MM.1S (cell line): ENCODE measurements at regions not wholly inside any gene's neighbourhood (a gene's known extent, or its start where the extent isn't known, plus 50 kb on each side); places are given as distances from the start of the nearest gene placed in this dataset.

ENCODE experiments used
- DNase-seq: peaks from one replicate; pipeline ENCODE4 v3.0.0-alpha.2; 2015
- H2AFZ ChIP-seq: fragments of 300-600 bp; sonication (generic); 2 replicates; pipeline ENCODE4 v1.6.0; 2016; ENCODE audit warnings: antibody characterized with exemption, low read length
- H3F3A ChIP-seq: fragments of 300-600 bp; sonication (generic); 2 replicates; pipeline ENCODE4 v1.6.1; 2016; ENCODE audit warnings: mild to moderate bottlenecking, antibody characterized with exemption, low read length, moderate library complexity, mixed read lengths; ENCODE audit not compliant: insufficient read depth
- H3K27ac ChIP-seq: fragments of 300-600 bp; sonication (generic); 2 replicates; pipeline ENCODE4 v1.5.1; 2016; ENCODE audit warnings: mild to moderate bottlenecking, low read length
- H3K27me3 ChIP-seq: fragments of 300-600 bp; sonication (generic); replicated peaks from 2 replicates; pipeline ENCODE4 v1.6.0; 2016; ENCODE audit warnings: low read length; ENCODE audit not compliant: insufficient read depth
- H3K36me3 ChIP-seq: fragments of 300-600 bp; sonication (generic); replicated peaks from 2 replicates; pipeline ENCODE4 v1.6.1; 2016; ENCODE audit warnings: mild to moderate bottlenecking, low read length, mixed read lengths; ENCODE audit not compliant: insufficient read depth
- H3K4me1 ChIP-seq: fragments of 300-600 bp; sonication (generic); 2 replicates; pipeline ENCODE4 v1.6.1; 2016; ENCODE audit warnings: low read length, mixed read lengths
- H3K4me2 ChIP-seq: fragments of 300-600 bp; sonication (generic); 2 replicates; pipeline ENCODE4 v1.6.0; 2016; ENCODE audit warnings: low read depth, low read length
- H3K4me3 ChIP-seq: fragments of 300-600 bp; sonication (generic); 2 replicates; pipeline ENCODE4 v1.5.1; 2016; ENCODE audit warnings: low read length, mixed read lengths
- H3K79me2 ChIP-seq: fragments of 300-600 bp; sonication (generic); 2 replicates; pipeline ENCODE4 v1.6.1; 2016; ENCODE audit warnings: mixed run types, low read length, mixed read lengths
- H3K9ac ChIP-seq: fragments of 300-600 bp; sonication (generic); 2 replicates; pipeline ENCODE4 v1.6.1; 2016; ENCODE audit warnings: low read length, mixed read lengths
- H3K9me2 ChIP-seq: fragments of 300-600 bp; sonication (generic); replicated peaks from 2 replicates; pipeline ENCODE4 v1.6.1; 2016; ENCODE audit warnings: mild to moderate bottlenecking, low read length, mixed read lengths; ENCODE audit not compliant: insufficient read depth
- H3K9me3 ChIP-seq: fragments of 300-600 bp; sonication (generic); replicated peaks from 2 replicates; pipeline ENCODE4 v1.6.1; 2016; ENCODE audit warnings: mild to moderate bottlenecking, low read length, mixed read lengths; ENCODE audit not compliant: insufficient read depth
- H4K20me1 ChIP-seq: fragments of 300-600 bp; sonication (generic); 2 replicates; pipeline ENCODE4 v1.6.1; 2016; ENCODE audit warnings: mild to moderate bottlenecking, low read length, moderate library complexity, mixed read lengths; ENCODE audit not compliant: insufficient read depth
- EZH2 ChIP-seq: fragments of 300-600 bp; sonication (generic); optimal IDR thresholded peaks from 2 replicates; pipeline ENCODE3; 2017; ENCODE audit warnings: low read depth, mild to moderate bottlenecking, antibody characterized with exemption, low read length, mixed read lengths
- EZH2phosphoT487 ChIP-seq: fragments of 300-600 bp; sonication (generic); IDR thresholded peaks from 2 replicates; pipeline ENCODE4 v1.6.1; 2018; ENCODE audit warnings: antibody characterized with exemption, low read length
- TF ChIP-seq, protein P1 (sequence below): fragments of 300-600 bp; sonication (generic); IDR thresholded peaks from 2 replicates; pipeline ENCODE4 v1.5.1; 2016; ENCODE audit warnings: antibody characterized with exemption, low read length, mixed read lengths

DNA sequence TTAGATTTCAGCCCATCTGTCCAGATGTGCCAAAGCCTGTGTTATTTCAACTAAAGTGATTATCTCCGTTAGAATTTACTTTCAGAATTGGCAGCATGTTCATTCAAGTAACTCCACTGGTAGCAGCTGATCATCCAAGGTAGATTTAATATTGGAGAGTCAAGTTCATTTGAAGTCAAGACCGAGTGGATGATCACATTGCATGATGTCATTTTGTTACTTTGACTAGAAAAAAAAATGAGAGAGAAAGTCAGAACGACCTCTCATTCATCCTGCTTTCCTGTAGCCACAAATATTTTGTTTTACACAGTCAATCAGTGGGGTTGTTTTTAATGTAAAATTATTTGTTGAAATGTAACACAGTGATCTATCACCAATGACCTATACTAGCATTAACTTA is 196.7 kb upstream of the PHYHIPL start:
- no peaks in the 10 kb centered on the region for H4K20me1 ChIP-seq
- H3K36me3 ChIP-seq: no peaks in the 10 kb centered on the region
- no peaks in the 10 kb centered on the region for H3K9me3 ChIP-seq
- no peak overlapping the region for H3K27ac ChIP-seq
- H3K4me3 ChIP-seq: no peak overlapping the region
- no peaks in the 10 kb centered on the region for H3K4me1 ChIP-seq
- no peak overlapping the region for H3K4me2 ChIP-seq
- H2AFZ ChIP-seq: no peak overlapping the region
- no peaks in the 10 kb centered on the region for H3F3A ChIP-seq
- no peaks in the 10 kb centered on the region for H3K27me3 ChIP-seq
- TF ChIP-seq, protein P1, sequence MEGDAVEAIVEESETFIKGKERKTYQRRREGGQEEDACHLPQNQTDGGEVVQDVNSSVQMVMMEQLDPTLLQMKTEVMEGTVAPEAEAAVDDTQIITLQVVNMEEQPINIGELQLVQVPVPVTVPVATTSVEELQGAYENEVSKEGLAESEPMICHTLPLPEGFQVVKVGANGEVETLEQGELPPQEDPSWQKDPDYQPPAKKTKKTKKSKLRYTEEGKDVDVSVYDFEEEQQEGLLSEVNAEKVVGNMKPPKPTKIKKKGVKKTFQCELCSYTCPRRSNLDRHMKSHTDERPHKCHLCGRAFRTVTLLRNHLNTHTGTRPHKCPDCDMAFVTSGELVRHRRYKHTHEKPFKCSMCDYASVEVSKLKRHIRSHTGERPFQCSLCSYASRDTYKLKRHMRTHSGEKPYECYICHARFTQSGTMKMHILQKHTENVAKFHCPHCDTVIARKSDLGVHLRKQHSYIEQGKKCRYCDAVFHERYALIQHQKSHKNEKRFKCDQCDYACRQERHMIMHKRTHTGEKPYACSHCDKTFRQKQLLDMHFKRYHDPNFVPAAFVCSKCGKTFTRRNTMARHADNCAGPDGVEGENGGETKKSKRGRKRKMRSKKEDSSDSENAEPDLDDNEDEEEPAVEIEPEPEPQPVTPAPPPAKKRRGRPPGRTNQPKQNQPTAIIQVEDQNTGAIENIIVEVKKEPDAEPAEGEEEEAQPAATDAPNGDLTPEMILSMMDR: no peak
- no peak for TF ChIP-seq EZH2
- no peak for TF ChIP-seq EZH2phosphoT487
- H3K79me2 ChIP-seq: no peaks in the 10 kb centered on the region
- H3K9me2 ChIP-seq: no peaks in the 10 kb centered on the region
- no peak for DNase-seq
- H3K9ac ChIP-seq: no peak overlapping the region

DNA sequence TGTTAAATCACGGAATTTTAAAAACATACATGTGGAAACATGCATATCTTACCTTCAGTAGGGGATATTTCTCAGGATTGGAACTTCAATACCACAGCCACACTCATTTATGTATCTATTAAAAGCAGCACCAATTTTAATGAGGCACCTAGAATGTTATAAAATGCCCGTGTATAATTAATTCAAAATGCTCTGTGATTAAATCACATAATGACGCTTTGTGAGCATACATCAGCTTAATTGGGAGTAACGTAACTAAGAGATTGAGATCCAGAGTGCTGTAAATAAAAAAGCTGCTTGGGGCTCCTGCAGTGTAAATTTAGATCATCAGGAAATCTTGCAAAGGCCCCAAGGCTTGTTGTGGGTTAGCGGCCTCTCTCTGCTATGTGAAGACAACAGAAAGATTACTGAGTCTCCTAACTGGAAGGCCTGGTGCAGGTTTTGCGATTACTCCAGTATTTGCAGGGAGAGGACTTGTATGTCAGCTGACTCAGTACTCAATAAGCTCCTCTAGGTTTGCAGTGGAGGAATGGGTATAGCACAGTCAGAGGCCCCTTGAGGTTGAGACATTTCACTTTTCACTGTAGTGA is 195.5 kb upstream of the PHYHIPL start:
- Histone ChIP-seq H4K20me1 (no peaks in the 10 kb centered on the region), H3K27me3 (no peaks in the 10 kb centered on the region), H3K36me3 (no peaks in the 10 kb centered on the region), H3K4me2 (no peak overlapping the region), H3K79me2 (no peaks in the 10 kb centered on the region), H3K4me1 (no peaks in the 10 kb centered on the region), H3F3A (no peaks in the 10 kb centered on the region), H3K9me2 (no peaks in the 10 kb centered on the region), H2AFZ (no peak overlapping the region), H3K9ac (no peak overlapping the region), H3K27ac (no peak overlapping the region), H3K4me3 (no peak overlapping the region), H3K9me3 (no peaks in the 10 kb centered on the region)
- DNase-seq: no peak
- no peak for TF ChIP-seq EZH2phosphoT487
- TF ChIP-seq EZH2: no peak
- TF ChIP-seq, protein P1: no peak

DNA sequence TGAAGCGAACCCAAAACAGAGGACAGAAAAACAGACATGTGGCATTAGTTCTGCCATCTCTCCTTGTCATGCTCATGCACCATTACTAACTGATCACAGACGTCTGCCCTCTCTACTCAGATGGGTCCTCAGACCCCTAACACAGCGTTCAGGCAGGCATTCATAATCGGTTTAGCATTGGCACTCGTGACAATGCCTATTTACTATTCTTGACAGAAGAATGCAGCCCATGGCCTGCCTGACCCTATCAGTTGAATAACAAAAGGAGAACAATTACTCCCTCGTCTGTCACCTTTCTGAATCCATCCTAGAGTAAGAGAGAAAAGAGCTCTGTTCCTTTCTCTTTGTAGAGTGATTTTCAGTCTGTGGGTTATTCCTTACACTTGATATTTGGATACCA is 194.6 kb upstream of the PHYHIPL start:
- H3K27me3 ChIP-seq: no peaks in the 10 kb centered on the region
- H3K4me3 ChIP-seq: no peak overlapping the region
- H3K9me3 ChIP-seq: no peaks in the 10 kb centered on the region
- no peaks in the 10 kb centered on the region for H3K4me1 ChIP-seq
- H3F3A ChIP-seq: no peaks in the 10 kb centered on the region
- no peak overlapping the region for H3K4me2 ChIP-seq
- no peaks in the 10 kb centered on the region for H3K9me2 ChIP-seq
- H3K27ac ChIP-seq: no peak overlapping the region
- H3K9ac ChIP-seq: no peak overlapping the region
- TF ChIP-seq EZH2phosphoT487 (no peak), EZH2 (no peak)
- TF ChIP-seq, protein P1: no peak
- no peak for DNase-seq
- H3K36me3 ChIP-seq: no peaks in the 10 kb centered on the region
- H2AFZ ChIP-seq: no peak overlapping the region
- no peaks in the 10 kb centered on the region for H3K79me2 ChIP-seq
- H4K20me1 ChIP-seq: no peaks in the 10 kb centered on the region
